ENCODE measurements at regions not wholly inside any gene's neighbourhood (a gene's known extent, or its start where the extent isn't known, plus 50 kb on each side); places are given as distances from the start of the nearest gene placed in this dataset.

DNA sequence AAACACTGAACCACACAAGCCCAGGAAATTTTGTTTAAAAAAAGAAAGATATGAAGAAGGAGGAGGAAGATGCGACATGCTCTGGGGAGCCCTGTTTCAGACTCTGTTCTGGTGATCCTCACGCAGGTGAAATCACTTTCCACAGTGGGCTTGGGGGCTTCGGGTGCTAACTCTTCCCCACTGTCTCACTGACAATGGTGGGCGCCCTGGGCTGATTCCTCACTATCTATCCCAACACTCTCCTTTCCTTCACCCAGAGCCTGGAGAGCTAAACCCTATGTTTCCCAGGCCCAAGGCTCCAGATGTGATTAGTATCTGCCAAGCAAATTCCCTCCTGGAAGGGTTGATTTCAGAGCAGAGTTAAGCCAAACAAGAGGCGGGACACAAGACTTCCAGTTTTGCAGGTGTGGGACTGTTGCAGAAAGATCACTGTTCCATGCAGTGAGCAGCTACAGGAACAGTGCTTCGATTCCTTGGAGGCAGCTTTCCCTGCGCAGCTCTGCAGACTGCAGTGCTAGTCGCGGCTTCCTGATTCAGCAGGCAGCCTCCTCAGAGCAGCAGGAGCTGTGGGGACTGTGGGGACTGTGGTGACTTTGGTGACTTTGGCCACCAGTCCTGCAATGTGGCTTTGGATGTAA lies 168.3 kb downstream of the RHOU start:
- no peak overlapping the region for H3K4me2 ChIP-seq (ENCODE audit: low read length)
- no peak overlapping the region for H3K27ac ChIP-seq (ENCODE audit: low read length)
- no peak overlapping the region for H2AFZ ChIP-seq (ENCODE audit: low read depth, low read length)
- no peak overlapping the region for H3K4me3 ChIP-seq (ENCODE audit: low read length)
- no peaks in the 10 kb centered on the region for H3K79me2 ChIP-seq (replicated peaks; ENCODE audit: insufficient read depth, low read length)
- no peak for TF ChIP-seq POLR2AphosphoS5 (IDR thresholded peaks at IDR 0.05)
- no peak for TF ChIP-seq EZH2 (IDR thresholded peaks at IDR 0.05; ENCODE audit: borderline replicate concordance, insufficient read depth, low read length, poor library complexity, severe bottlenecking)
- TF ChIP-seq RAD21 (conservative IDR thresholded peaks at IDR 0.05) = no peak
- TF ChIP-seq, protein P1, sequence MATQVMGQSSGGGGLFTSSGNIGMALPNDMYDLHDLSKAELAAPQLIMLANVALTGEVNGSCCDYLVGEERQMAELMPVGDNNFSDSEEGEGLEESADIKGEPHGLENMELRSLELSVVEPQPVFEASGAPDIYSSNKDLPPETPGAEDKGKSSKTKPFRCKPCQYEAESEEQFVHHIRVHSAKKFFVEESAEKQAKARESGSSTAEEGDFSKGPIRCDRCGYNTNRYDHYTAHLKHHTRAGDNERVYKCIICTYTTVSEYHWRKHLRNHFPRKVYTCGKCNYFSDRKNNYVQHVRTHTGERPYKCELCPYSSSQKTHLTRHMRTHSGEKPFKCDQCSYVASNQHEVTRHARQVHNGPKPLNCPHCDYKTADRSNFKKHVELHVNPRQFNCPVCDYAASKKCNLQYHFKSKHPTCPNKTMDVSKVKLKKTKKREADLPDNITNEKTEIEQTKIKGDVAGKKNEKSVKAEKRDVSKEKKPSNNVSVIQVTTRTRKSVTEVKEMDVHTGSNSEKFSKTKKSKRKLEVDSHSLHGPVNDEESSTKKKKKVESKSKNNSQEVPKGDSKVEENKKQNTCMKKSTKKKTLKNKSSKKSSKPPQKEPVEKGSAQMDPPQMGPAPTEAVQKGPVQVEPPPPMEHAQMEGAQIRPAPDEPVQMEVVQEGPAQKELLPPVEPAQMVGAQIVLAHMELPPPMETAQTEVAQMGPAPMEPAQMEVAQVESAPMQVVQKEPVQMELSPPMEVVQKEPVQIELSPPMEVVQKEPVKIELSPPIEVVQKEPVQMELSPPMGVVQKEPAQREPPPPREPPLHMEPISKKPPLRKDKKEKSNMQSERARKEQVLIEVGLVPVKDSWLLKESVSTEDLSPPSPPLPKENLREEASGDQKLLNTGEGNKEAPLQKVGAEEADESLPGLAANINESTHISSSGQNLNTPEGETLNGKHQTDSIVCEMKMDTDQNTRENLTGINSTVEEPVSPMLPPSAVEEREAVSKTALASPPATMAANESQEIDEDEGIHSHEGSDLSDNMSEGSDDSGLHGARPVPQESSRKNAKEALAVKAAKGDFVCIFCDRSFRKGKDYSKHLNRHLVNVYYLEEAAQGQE (IDR thresholded peaks at IDR 0.05; ENCODE audit: borderline replicate concordance) = no peak
- TF ChIP-seq TAF1 (IDR thresholded peaks at IDR 0.05; ENCODE audit: low read depth) = no peak
- TF ChIP-seq MXI1 (conservative IDR thresholded peaks at IDR 0.05; ENCODE audit: poor library complexity, severe bottlenecking) = no peak
- H3F3A ChIP-seq (ENCODE audit: insufficient read depth, low read length, poor library complexity, severe bottlenecking) = no peaks in the 10 kb centered on the region
- no peaks in the 10 kb centered on the region for H3K36me3 ChIP-seq (ENCODE audit: insufficient read depth, low read length)
- no peak overlapping the region for H3K9ac ChIP-seq (ENCODE audit: low read length)
- no peaks in the 10 kb centered on the region for H4K20me1 ChIP-seq (ENCODE audit: insufficient read depth)
- H3K9me3 ChIP-seq (ENCODE audit: low read length) = no peaks in the 10 kb centered on the region
- no peaks in the 10 kb centered on the region for H3K27me3 ChIP-seq (ENCODE audit: insufficient read depth, low read depth, low read length)
- H3K9me2 ChIP-seq (ENCODE audit: insufficient read depth, low read length) = no peaks in the 10 kb centered on the region

DNA sequence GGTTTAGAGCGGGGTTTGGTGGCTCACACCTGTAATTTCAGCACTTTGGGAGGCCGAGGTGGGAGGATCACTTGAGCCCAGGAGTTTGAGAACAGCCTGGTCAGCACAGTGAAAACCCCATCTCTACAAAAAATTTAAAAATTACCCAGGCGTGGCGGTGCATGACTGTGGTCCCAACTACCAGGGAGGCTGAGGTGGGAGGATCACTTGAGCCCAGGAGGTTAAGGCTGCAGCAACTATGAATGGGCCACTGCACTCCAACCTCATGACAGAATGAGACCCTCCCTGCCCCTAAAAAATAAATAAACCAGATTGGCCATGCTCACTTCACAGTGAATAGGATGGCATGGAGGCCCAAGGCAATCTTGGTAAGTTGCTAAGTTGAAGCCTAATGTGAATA lies 168.9 kb downstream of the RHOU start:
- TF ChIP-seq POLR2AphosphoS5 (IDR thresholded peaks at IDR 0.05) = no peak
- TF ChIP-seq, protein P1 (IDR thresholded peaks at IDR 0.05; ENCODE audit: borderline replicate concordance) = no peak
- TF ChIP-seq, protein P2, sequence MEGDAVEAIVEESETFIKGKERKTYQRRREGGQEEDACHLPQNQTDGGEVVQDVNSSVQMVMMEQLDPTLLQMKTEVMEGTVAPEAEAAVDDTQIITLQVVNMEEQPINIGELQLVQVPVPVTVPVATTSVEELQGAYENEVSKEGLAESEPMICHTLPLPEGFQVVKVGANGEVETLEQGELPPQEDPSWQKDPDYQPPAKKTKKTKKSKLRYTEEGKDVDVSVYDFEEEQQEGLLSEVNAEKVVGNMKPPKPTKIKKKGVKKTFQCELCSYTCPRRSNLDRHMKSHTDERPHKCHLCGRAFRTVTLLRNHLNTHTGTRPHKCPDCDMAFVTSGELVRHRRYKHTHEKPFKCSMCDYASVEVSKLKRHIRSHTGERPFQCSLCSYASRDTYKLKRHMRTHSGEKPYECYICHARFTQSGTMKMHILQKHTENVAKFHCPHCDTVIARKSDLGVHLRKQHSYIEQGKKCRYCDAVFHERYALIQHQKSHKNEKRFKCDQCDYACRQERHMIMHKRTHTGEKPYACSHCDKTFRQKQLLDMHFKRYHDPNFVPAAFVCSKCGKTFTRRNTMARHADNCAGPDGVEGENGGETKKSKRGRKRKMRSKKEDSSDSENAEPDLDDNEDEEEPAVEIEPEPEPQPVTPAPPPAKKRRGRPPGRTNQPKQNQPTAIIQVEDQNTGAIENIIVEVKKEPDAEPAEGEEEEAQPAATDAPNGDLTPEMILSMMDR (IDR thresholded peaks at IDR 0.05; ENCODE audit: poor library complexity, severe bottlenecking) = no peak
- Histone ChIP-seq H3K36me3 (ENCODE audit: insufficient read depth, low read length) (no peaks in the 10 kb centered on the region), H2AFZ (ENCODE audit: low read depth, low read length) (no peak overlapping the region), H3K27ac (ENCODE audit: low read length) (no peak overlapping the region), H3K4me3 (ENCODE audit: low read length) (no peak overlapping the region), H3F3A (ENCODE audit: insufficient read depth, low read length, poor library complexity, severe bottlenecking) (no peaks in the 10 kb centered on the region), H3K9me3 (ENCODE audit: low read length) (no peaks in the 10 kb centered on the region), H3K27me3 (ENCODE audit: insufficient read depth, low read depth, low read length) (no peaks in the 10 kb centered on the region), H3K9ac (ENCODE audit: low read length) (no peak overlapping the region), H3K79me2 (replicated peaks; ENCODE audit: insufficient read depth, low read length) (no peaks in the 10 kb centered on the region), H4K20me1 (ENCODE audit: insufficient read depth) (no peaks in the 10 kb centered on the region), H3K4me2 (ENCODE audit: low read length) (no peak overlapping the region), H3K9me2 (ENCODE audit: insufficient read depth, low read length) (no peaks in the 10 kb centered on the region)
